Right lobe of liver (tissue), 6 donors: ENCODE measurements at regions not wholly inside any gene's neighbourhood (a gene's known extent, or its start where the extent isn't known, plus 50 kb on each side); places are given as distances from the start of the nearest gene placed in this dataset.

Experiments
- ATAC-seq, 4 donors: fragments of 200-7000 bp; cut with Tn5 transposase; one replicate each; pipeline ENCODE4 v1.9.1; 2020; ENCODE audit warnings: mild to moderate bottlenecking in 4 of 4, moderate library complexity in 4 of 4
- DNase-seq, 3 donors: peaks; one replicate each; pipeline ENCODE4 v3.0.0-alpha.2; 2020
- H3K27ac ChIP-seq, 3 donors: fragments of 200-600 bp; one replicate each; pipeline ENCODE4 v1.8.0; 2022
- H3K27me3 ChIP-seq, 2 donors: fragments of 200-600 bp; one replicate each; pipeline ENCODE4 v1.8.0; 2022
- H3K36me3 ChIP-seq, 4 donors: fragments of 200-600 bp; sonication (generic) in 1 of 4; one replicate each; pipeline versions ENCODE4 v1.5.1 to v1.8.0; 2017 to 2022; ENCODE audit warnings: control low read depth in 1 of 4
- H3K4me1 ChIP-seq, 4 donors: fragments of 200-600 bp; sonication (generic) in 1 of 4; one replicate each; pipeline versions ENCODE4 v1.5.1 to v1.8.0; 2017 to 2022; ENCODE audit warnings: control low read depth in 1 of 4
- H3K4me3 ChIP-seq, 3 donors: fragments of 200-600 bp; one replicate each; pipeline ENCODE4 v1.8.0; 2022
- H3K9me3 ChIP-seq, 4 donors: fragments of 200-600 bp; sonication (generic) in 1 of 4; one replicate each; pipeline versions ENCODE4 v1.5.1 to v1.8.0; 2017 to 2022; ENCODE audit warnings: control low read depth in 1 of 4
- POLR2A ChIP-seq: fragments of 450-650 bp; IDR thresholded peaks from one replicate; pipeline ENCODE4 v1.6.1; 2017; ENCODE audit warnings: antibody characterized with exemption, mild to moderate bottlenecking
- WGBS: methylation state at CpG from one replicate; pipeline ENCODE4 v1.1.6; 2018; ENCODE audit warnings: low coverage, low lambda C conversion rate; ENCODE audit not compliant: insufficient coverage; ENCODE audit errors: missing lambda C conversion rate; 5-methylcytosine and 5-hydroxymethylcytosine counted together
- intact Hi-C, 2 donors: fragments of 100-400 bp; cut with DNase I; formaldehyde crosslinking; loops; one replicate each; pipeline versions ENCODE4 v1.11.2 to v1.14.1; 2022
- TF ChIP-seq, protein P1 (sequence below), 4 donors: fragments of 200-600 bp in 3 of 4; fragments of 450-650 bp in 1 of 4; IDR thresholded peaks; one replicate each; pipeline versions ENCODE4 v1.5.1 to v1.8.0; 2016 to 2022; ENCODE audit warnings: antibody characterized with exemption in 4 of 4, mild to moderate bottlenecking in 2 of 4
- donor health status: DM: no; HTN: yes; CAD: no.
- donor health status: DM: no; HTN: no; CAD: no.
- donor health status: DM: no; HTN: no; CAD: no.
- donor health status: DM: no; HTN: yes; CAD: no.
- donor health status: DM: no; HTN: yes; CAD: no.

- TF ChIP-seq, protein P1, sequence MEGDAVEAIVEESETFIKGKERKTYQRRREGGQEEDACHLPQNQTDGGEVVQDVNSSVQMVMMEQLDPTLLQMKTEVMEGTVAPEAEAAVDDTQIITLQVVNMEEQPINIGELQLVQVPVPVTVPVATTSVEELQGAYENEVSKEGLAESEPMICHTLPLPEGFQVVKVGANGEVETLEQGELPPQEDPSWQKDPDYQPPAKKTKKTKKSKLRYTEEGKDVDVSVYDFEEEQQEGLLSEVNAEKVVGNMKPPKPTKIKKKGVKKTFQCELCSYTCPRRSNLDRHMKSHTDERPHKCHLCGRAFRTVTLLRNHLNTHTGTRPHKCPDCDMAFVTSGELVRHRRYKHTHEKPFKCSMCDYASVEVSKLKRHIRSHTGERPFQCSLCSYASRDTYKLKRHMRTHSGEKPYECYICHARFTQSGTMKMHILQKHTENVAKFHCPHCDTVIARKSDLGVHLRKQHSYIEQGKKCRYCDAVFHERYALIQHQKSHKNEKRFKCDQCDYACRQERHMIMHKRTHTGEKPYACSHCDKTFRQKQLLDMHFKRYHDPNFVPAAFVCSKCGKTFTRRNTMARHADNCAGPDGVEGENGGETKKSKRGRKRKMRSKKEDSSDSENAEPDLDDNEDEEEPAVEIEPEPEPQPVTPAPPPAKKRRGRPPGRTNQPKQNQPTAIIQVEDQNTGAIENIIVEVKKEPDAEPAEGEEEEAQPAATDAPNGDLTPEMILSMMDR (IDR thresholded peaks at IDR 0.05): no peak
- no peak for TF ChIP-seq POLR2A
- Histone ChIP-seq H3K9me3 (no peaks in the 10 kb centered on the region), H3K4me3 (no peak overlapping the region), H3K36me3 (no peaks in the 10 kb centered on the region), H3K27ac (no peak overlapping the region), H3K4me1 (peaks cover 0 to 9% (median 4%) of the 10 kb centered on the region in 4 donors), H3K27me3 (no peaks in the 10 kb centered on the region)
- DNase-seq: no peak
- WGBS: 80% methylated on average over 3 of the region's 3 CpGs
- intact Hi-C loops: no loop called here
- peak in 2 of 4 donors; percentile 22 to 25 for ATAC-seq
Measured at GRCh38 chr20:22474224-22474623, 110.1 kb downstream of the FOXA2 start.

DNA sequence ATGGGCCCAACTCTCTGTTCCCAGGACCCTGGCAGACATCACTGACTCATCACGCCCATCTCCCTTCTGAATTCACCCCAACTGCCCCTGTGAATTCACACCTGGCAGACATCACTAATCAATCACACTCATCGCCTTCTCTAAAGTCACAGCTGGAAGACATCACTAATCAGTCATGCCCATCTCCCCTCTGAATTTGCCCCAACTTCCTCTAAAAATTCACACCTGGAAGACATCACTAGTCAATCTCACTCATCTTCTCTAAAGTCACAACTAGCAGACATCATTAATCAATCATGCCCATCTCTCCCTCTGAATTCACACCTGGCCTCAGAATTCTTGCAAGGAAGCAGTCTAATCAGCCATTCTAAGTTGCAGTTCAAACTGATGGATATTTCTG, 111.1 kb downstream of the FOXA2 start:
- ATAC-seq (no peak), DNase-seq (no peak)
- H3K4me3 ChIP-seq: no peak overlapping the region
- WGBS: 79% methylated on average over 2 of the region's 2 CpGs
- H3K36me3 ChIP-seq: no peaks in the 10 kb centered on the region
- no peak overlapping the region for H3K27ac ChIP-seq
- H3K27me3 ChIP-seq: no peaks in the 10 kb centered on the region
- no peaks in the 10 kb centered on the region for H3K9me3 ChIP-seq
- TF ChIP-seq POLR2A: no peak
- TF ChIP-seq, protein P1 (IDR thresholded peaks at IDR 0.05): no peak
- H3K4me1 ChIP-seq: peaks cover 0 to 9% (median 4%) of the 10 kb centered on the region in 4 donors
- intact Hi-C loops: no loop called here

GRCh38 chr20:22472447-22473100, 111.8 kb downstream of the FOXA2 start:
- H3K4me1 ChIP-seq: peaks cover 0 to 11% (median 5%) of the 10 kb centered on the region in 4 donors
- DNase-seq (no peak), ATAC-seq (no peak)
- H3K27me3 ChIP-seq: no peaks in the 10 kb centered on the region
- H3K36me3 ChIP-seq: no peaks in the 10 kb centered on the region
- 86% methylated on average over 12 of the region's 20 CpGs for WGBS
- intact Hi-C loops: no loop called here
- H3K4me3 ChIP-seq: no peak overlapping the region
- no peaks in the 10 kb centered on the region for H3K9me3 ChIP-seq
- no peak for TF ChIP-seq POLR2A
- TF ChIP-seq, protein P1 (IDR thresholded peaks at IDR 0.05): no peak
- no peak overlapping the region for H3K27ac ChIP-seq

DNA sequence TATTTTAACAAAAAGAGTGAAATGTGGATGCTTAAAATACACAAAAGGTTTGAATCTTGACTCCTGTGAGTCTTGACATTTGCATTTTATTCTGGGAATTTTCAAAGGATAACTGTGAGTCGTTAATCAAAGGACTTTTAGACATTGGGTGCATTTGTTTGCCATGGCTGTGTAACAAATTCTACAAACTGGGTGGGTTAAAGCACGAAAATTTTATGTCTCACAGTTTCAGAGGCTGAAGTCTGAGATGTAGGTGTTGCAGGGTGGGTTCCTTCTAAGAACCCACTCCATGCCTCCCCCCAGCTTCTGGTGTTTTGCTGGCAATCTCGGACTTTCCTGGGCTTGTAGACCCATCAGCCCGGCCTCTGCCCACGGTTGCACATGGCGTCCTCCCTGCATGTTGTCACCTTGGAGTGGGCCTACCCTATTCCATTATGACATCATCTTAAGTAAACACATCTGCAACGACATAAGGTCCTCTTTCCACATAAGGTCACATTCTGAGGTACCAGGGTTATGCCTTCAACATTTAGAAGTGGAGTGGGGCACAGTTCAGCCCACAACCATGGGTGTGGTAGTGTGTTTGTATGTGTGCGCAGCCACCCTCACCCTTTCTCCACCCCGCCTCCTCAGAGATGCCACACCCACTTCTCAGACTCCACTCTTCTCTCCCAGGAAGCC, 113.1 kb downstream of the FOXA2 start:
- 51% methylated on average over 3 of the region's 9 CpGs for WGBS
- Histone ChIP-seq H3K9me3 (no peaks in the 10 kb centered on the region), H3K4me1 (peaks cover 0 to 23% (median 14%) of the 10 kb centered on the region in 4 donors), H3K36me3 (no peaks in the 10 kb centered on the region), H3K27ac (peak overlapping the region in 2 of 3 donors; percentile 52 to 56), H3K27me3 (no peaks in the 10 kb centered on the region), H3K4me3 (no peak overlapping the region)
- intact Hi-C loops: no loop called here
- peak; percentile 20 to 63 (median 49) for ATAC-seq
- DNase-seq: no peak
- no peak for TF ChIP-seq POLR2A
- TF ChIP-seq, protein P1 (IDR thresholded peaks at IDR 0.05): no peak
